ENCODE measurements at regions not wholly inside any gene's neighbourhood (a gene's known extent, or its start where the extent isn't known, plus 50 kb on each side); places are given as distances from the start of the nearest gene placed in this dataset.

DNA sequence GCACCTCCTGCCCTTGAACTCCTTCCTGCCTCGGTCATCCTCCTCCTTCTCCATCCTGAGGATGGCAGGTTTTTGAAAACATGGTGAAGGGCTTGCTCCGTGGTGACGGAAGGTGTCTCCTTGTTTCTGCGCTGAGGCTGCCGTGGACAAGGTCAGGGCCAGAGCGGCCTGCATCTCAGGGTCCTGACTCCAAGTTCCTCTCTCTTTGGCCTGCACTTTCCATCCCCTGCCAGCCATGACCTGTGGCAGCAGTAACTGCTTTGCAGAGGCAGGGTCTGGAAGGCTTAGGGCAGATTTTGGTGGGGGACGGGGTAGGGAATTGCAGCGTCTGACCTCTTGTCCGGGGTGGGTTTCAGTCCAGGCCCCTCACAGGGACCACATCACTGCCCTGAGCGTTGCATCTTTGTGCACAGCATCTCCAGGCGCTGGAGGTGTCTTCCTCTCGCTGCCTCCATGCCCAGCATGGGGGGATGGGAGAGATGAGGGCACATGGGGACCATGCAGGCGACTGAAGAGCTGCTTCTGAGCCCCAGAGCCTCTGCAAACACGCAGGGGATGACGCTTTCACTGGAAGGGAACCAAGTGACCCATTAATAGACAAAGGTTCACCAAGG, 216.8 kb downstream of the TEX29 start:
- Histone ChIP-seq H4K20me1 (ENCODE audit: insufficient read depth, low read length) (no peaks in the 10 kb centered on the region), H3K4me1 (ENCODE audit: control insufficient read depth in 1 of 2, insufficient read depth in 2 of 2, low read length in 2 of 2) (no peaks in the 10 kb centered on the region), H3K9me3 (replicated peaks in 1 of 2; ENCODE audit: control insufficient read depth in 1 of 2, insufficient read depth in 1 of 2, low read length in 2 of 2) (no peaks in the 10 kb centered on the region), H2AFZ (ENCODE audit: insufficient read depth, low read depth, low read length, poor library complexity, severe bottlenecking) (no peak overlapping the region), H3K36me3 (replicated peaks in 1 of 2; ENCODE audit: control insufficient read depth in 1 of 2, insufficient read depth in 2 of 2, low read length in 2 of 2) (no peaks in the 10 kb centered on the region), H3K4me3 (replicated peaks in 1 of 3; ENCODE audit: low read depth in 2 of 3, low read length in 3 of 3) (no peak overlapping the region), H3K79me2 (ENCODE audit: insufficient read depth, low read length) (no peaks in the 10 kb centered on the region), H3K27me3 (ENCODE audit: control insufficient read depth in 2 of 2, insufficient read depth in 2 of 2, low read length in 2 of 2) (peaks cover 19 to 40% of the 10 kb centered on the region in 2 donors), H3K4me2 (replicated peaks; ENCODE audit: extremely low read depth, low read length, poor library complexity, severe bottlenecking) (no peak overlapping the region), H3K9ac (ENCODE audit: insufficient read depth, low read length, poor library complexity, severe bottlenecking) (no peak overlapping the region), H3K27ac (ENCODE audit: low read depth in 1 of 2, low read length in 2 of 2) (no peak overlapping the region)
- H3K27me3 Mint-ChIP-seq (ENCODE audit: low read depth in 3 of 3), result peaks cover 25 to 39% (median 31%) of the 10 kb centered on the region in 3 donors
- no peaks in the 10 kb centered on the region for H3K36me3 Mint-ChIP-seq
- TF ChIP-seq, protein P1, sequence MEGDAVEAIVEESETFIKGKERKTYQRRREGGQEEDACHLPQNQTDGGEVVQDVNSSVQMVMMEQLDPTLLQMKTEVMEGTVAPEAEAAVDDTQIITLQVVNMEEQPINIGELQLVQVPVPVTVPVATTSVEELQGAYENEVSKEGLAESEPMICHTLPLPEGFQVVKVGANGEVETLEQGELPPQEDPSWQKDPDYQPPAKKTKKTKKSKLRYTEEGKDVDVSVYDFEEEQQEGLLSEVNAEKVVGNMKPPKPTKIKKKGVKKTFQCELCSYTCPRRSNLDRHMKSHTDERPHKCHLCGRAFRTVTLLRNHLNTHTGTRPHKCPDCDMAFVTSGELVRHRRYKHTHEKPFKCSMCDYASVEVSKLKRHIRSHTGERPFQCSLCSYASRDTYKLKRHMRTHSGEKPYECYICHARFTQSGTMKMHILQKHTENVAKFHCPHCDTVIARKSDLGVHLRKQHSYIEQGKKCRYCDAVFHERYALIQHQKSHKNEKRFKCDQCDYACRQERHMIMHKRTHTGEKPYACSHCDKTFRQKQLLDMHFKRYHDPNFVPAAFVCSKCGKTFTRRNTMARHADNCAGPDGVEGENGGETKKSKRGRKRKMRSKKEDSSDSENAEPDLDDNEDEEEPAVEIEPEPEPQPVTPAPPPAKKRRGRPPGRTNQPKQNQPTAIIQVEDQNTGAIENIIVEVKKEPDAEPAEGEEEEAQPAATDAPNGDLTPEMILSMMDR (IDR thresholded peaks at IDR 0.05), result no peak
- no peak overlapping the region for H3K4me3 Mint-ChIP-seq
- H3K27ac Mint-ChIP-seq, result no peak overlapping the region
- DNase-seq, result no peak
- WGBS (ENCODE audit: insufficient coverage), result 91% methylated on average over 12 of the region's 15 CpGs
- H3K9me3 Mint-ChIP-seq, result peaks cover 0 to 2% (median 0%) of the 10 kb centered on the region in 7 donors
- intact Hi-C loops (cut with micrococcal nuclease), result no loop called here
- H3K4me1 Mint-ChIP-seq, result no peaks in the 10 kb centered on the region

DNA sequence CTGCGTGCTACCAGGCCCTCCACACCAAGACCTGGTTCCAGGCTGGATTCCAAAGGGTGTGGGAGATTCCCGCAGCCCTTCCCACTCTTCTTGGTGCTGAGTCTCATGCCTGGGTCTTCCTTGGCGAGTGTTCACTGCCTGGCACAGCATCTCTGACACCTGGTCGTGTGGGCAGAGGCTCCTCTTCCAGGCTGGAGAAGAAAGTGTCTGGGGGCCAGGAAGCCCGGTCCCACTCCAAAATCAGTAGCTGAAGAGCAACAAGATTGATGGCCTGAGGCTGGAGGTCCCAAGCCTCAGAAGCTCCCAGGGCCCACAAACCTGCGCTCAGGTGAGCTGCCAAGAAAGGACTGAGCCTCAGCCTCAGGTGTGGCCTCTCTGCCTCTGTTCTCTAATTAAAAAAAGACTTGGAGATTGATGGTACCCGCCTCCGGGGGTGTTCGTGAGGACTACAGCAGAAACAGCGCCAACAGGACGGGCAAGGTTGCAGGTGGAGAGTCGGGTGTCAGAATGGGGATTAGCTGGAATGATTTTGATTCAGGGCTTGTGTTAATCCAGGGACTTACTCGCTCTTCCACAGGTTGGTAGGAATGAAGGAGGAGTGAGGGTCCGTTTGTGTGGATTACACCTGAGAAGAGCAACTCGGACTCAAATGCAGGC, 217.5 kb downstream of the TEX29 start:
- Histone ChIP-seq H4K20me1 (ENCODE audit: insufficient read depth, low read length) (no peaks in the 10 kb centered on the region), H3K27me3 (ENCODE audit: control insufficient read depth in 2 of 2, insufficient read depth in 2 of 2, low read length in 2 of 2) (peaks cover 17 to 35% of the 10 kb centered on the region in 2 donors), H3K9me3 (replicated peaks in 1 of 2; ENCODE audit: control insufficient read depth in 1 of 2, insufficient read depth in 1 of 2, low read length in 2 of 2) (no peaks in the 10 kb centered on the region), H3K9ac (ENCODE audit: insufficient read depth, low read length, poor library complexity, severe bottlenecking) (no peak overlapping the region), H3K4me1 (ENCODE audit: control insufficient read depth in 1 of 2, insufficient read depth in 2 of 2, low read length in 2 of 2) (no peaks in the 10 kb centered on the region), H3K4me2 (replicated peaks; ENCODE audit: extremely low read depth, low read length, poor library complexity, severe bottlenecking) (no peak overlapping the region), H3K36me3 (replicated peaks in 1 of 2; ENCODE audit: control insufficient read depth in 1 of 2, insufficient read depth in 2 of 2, low read length in 2 of 2) (no peaks in the 10 kb centered on the region), H2AFZ (ENCODE audit: insufficient read depth, low read depth, low read length, poor library complexity, severe bottlenecking) (no peak overlapping the region), H3K4me3 (replicated peaks in 1 of 3; ENCODE audit: low read depth in 2 of 3, low read length in 3 of 3) (no peak overlapping the region), H3K27ac (ENCODE audit: low read depth in 1 of 2, low read length in 2 of 2) (no peak overlapping the region), H3K79me2 (ENCODE audit: insufficient read depth, low read length) (no peaks in the 10 kb centered on the region)
- H3K4me3 Mint-ChIP-seq, result no peak overlapping the region
- TF ChIP-seq, protein P1 (IDR thresholded peaks at IDR 0.05), result no peak
- peaks cover 27 to 36% (median 29%) of the 10 kb centered on the region in 3 donors for H3K27me3 Mint-ChIP-seq (ENCODE audit: low read depth in 3 of 3)
- no peaks in the 10 kb centered on the region for H3K4me1 Mint-ChIP-seq
- no peaks in the 10 kb centered on the region for H3K36me3 Mint-ChIP-seq
- 85% methylated on average over 9 of the region's 15 CpGs for WGBS (ENCODE audit: insufficient coverage)
- intact Hi-C loops (cut with micrococcal nuclease), result no loop called here
- H3K9me3 Mint-ChIP-seq, result peaks cover 0 to 2% (median 0%) of the 10 kb centered on the region in 7 donors
- H3K27ac Mint-ChIP-seq, result no peak overlapping the region
- DNase-seq, result no peak

All from CD14-positive monocyte (primary cell).